ENCODE measurements at regions not wholly inside any gene's neighbourhood (a gene's known extent, or its start where the extent isn't known, plus 50 kb on each side); places are given as distances from the start of the nearest gene placed in this dataset.

DNA sequence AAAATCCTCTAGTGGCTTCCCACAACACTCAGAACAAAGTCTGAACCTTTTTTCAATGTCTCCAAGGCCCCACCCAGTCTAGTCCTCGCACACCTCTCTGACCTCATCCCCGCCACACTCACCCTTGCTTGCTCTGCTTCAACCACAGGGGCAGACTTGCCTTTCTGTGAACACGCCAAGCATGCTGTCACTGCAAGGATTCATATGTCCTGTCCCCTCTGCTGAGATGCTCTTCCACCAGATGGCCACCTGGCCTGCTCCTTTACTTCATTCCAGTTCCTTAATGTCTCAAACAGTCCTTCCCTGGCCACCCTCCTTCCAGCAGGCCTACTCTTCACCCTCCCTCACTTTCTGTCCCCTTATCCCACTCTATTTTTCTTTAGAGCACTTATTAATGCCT lies 60.6 kb upstream of the ARHGAP20 start:
- H3K27me3 ChIP-seq: no peaks in the 10 kb centered on the region
- H3K4me3 ChIP-seq: no peak overlapping the region
- no peak overlapping the region for H3K27ac ChIP-seq
- 95% methylated on average over 3 of the region's 3 CpGs for WGBS
- no peak for DNase-seq (ENCODE audit: low spot score in 2 of 2)
- no peaks in the 10 kb centered on the region for H3K36me3 ChIP-seq
- H3K4me1 ChIP-seq: peaks cover 4% of the 10 kb centered on the region
- H3K9me3 ChIP-seq: no peaks in the 10 kb centered on the region
- no peak for TF ChIP-seq EP300 (IDR thresholded peaks at IDR 0.05)
- TF ChIP-seq POLR2A (IDR thresholded peaks at IDR 0.05): no peak
- TF ChIP-seq POLR2AphosphoS5 (IDR thresholded peaks at IDR 0.05): no peak
- no peak for TF ChIP-seq CTCF (IDR thresholded peaks at IDR 0.05)

DNA sequence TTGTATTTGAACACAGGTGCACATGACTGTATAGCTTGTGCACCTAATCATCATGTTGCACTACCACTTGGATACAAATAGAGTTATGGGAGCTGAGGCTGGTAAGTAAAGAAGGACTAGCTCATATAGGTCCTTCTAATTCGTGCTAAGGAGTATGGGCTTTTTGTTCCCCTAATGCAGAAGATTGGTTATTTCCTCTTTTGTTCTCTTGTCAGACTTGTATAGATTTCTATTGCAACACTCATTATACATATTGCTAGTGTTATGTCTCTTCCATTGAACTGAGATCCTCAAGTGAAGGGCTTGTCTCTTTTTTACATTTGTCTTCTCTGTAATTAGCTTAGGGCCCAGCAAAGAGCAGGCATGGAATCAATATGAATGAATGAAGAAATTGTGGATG lies 54.1 kb upstream of the ARHGAP20 start:
- no peaks in the 10 kb centered on the region for H3K36me3 ChIP-seq
- no peak for TF ChIP-seq EP300 (IDR thresholded peaks at IDR 0.05)
- H3K27ac ChIP-seq: no peak overlapping the region
- H3K27me3 ChIP-seq: no peaks in the 10 kb centered on the region
- peaks cover 8% of the 10 kb centered on the region for H3K4me1 ChIP-seq
- 67% methylated on average over 1 of the region's 1 CpG for WGBS
- H3K4me3 ChIP-seq: no peak overlapping the region
- no peaks in the 10 kb centered on the region for H3K9me3 ChIP-seq
- no peak for DNase-seq (ENCODE audit: low spot score in 2 of 2)

DNA sequence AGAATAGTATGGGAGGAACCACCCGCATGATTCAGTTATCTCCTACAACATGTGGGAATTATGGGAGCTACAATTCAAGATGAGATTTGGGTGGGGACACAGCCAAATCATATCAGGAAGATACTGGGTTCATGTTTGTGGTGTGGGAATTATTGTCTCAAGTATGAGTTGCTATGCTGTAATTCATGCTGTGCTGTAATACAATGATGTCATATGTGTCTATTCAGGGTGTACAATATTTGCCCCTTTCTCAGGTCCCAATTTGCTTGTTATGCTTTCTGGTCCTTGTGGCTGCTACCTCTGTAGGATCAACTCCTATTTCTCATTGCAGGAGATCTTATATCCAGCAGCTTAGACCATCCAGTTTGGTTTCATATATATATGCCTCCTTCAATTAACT lies 52.2 kb upstream of the ARHGAP20 start:
- H3K4me1 ChIP-seq: peaks cover 8% of the 10 kb centered on the region
- H3K27me3 ChIP-seq: no peaks in the 10 kb centered on the region
- no peak overlapping the region for H3K4me3 ChIP-seq
- H3K36me3 ChIP-seq: no peaks in the 10 kb centered on the region
- WGBS: 89% methylated on average over 1 of the region's 1 CpG
- DNase-seq (ENCODE audit: low spot score in 2 of 2): no peak
- no peaks in the 10 kb centered on the region for H3K9me3 ChIP-seq
- H3K27ac ChIP-seq: no peak overlapping the region
- no peak for TF ChIP-seq CTCF (IDR thresholded peaks at IDR 0.05)
- TF ChIP-seq POLR2AphosphoS5 (IDR thresholded peaks at IDR 0.05): no peak
- no peak for TF ChIP-seq POLR2A (IDR thresholded peaks at IDR 0.05)
- TF ChIP-seq EP300 (IDR thresholded peaks at IDR 0.05): no peak

- Histone ChIP-seq H3K36me3 (no peaks in the 10 kb centered on the region), H3K27ac (no peak overlapping the region), H3K4me3 (no peak overlapping the region), H3K27me3 (no peaks in the 10 kb centered on the region), H3K4me1 (peaks cover 8% of the 10 kb centered on the region), H3K9me3 (no peaks in the 10 kb centered on the region)
- WGBS: 35% methylated on average over 2 of the region's 2 CpGs
- DNase-seq (ENCODE audit: low spot score in 2 of 2): no peak
- TF ChIP-seq POLR2AphosphoS5 (IDR thresholded peaks at IDR 0.05) (no peak), EP300 (IDR thresholded peaks at IDR 0.05) (no peak), POLR2A (IDR thresholded peaks at IDR 0.05) (no peak), CTCF (IDR thresholded peaks at IDR 0.05) (no peak)
These were observed 51.2 kb upstream of the ARHGAP20 start for GRCh38 chr11:110763249-110764011.

GRCh38 chr11:110762590-110762989 lies 50.4 kb upstream of the ARHGAP20 start:
- peaks cover 8% of the 10 kb centered on the region for H3K4me1 ChIP-seq
- 71% methylated on average over 2 of the region's 2 CpGs for WGBS
- H3K27ac ChIP-seq: no peak overlapping the region
- H3K9me3 ChIP-seq: no peaks in the 10 kb centered on the region
- TF ChIP-seq POLR2A (IDR thresholded peaks at IDR 0.05): no peak
- no peak for TF ChIP-seq EP300 (IDR thresholded peaks at IDR 0.05)
- TF ChIP-seq POLR2AphosphoS5 (IDR thresholded peaks at IDR 0.05): no peak
- TF ChIP-seq CTCF (IDR thresholded peaks at IDR 0.05): no peak
- no peaks in the 10 kb centered on the region for H3K27me3 ChIP-seq
- no peaks in the 10 kb centered on the region for H3K36me3 ChIP-seq
- DNase-seq (ENCODE audit: low spot score in 2 of 2): no peak
- H3K4me3 ChIP-seq: no peak overlapping the region

Data from suprapubic skin (tissue), 4 donors.